GM13976 (cell line): ENCODE measurements at regions not wholly inside any gene's neighbourhood (a gene's known extent, or its start where the extent isn't known, plus 50 kb on each side); places are given as distances from the start of the nearest gene placed in this dataset.

ENCODE experiments used
- DNase-seq: peaks from one replicate; pipeline ENCODE4 v3.0.0; 2012; ENCODE audit warnings: low spot score
- in situ Hi-C: fragments of 300-500 bp; cut with MboI; formaldehyde crosslinking; loops from one replicate; pipeline ENCODE4 v1.12.0; 2022; ENCODE audit warnings: low sequenced_read_pairs, mixed read lengths, inconsistent platforms; ENCODE audit not compliant: unreplicated experiment
- TF ChIP-seq, protein P1 (sequence below): IDR thresholded peaks from 2 replicates; pipeline ENCODE4 v1.5.1; 2012; ENCODE audit warnings: borderline replicate concordance, mild to moderate bottlenecking; ENCODE audit not compliant: insufficient read depth; ENCODE audit errors: extremely low read depth, missing control alignments, control extremely low read depth

DNA sequence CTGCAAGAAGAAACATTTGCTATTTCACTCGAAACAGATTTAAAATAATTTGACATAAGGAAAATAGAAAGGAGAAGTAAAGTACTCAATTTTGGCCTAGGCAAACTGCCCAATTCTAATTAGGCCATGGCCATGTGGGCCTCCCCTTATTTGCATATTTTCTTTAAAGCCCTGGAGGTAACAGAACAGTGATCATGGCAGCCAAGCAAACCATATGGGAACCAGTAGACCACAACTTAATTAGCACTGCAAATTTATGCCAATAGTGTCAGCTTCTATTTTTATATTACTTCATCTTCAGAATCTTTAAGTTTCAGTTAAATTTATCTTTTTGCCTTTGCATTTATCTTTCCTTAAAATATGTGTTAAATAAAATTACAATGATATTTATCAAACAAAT is 63.3 kb upstream of the THSD7A start:
- no peak for DNase-seq
- TF ChIP-seq, protein P1, sequence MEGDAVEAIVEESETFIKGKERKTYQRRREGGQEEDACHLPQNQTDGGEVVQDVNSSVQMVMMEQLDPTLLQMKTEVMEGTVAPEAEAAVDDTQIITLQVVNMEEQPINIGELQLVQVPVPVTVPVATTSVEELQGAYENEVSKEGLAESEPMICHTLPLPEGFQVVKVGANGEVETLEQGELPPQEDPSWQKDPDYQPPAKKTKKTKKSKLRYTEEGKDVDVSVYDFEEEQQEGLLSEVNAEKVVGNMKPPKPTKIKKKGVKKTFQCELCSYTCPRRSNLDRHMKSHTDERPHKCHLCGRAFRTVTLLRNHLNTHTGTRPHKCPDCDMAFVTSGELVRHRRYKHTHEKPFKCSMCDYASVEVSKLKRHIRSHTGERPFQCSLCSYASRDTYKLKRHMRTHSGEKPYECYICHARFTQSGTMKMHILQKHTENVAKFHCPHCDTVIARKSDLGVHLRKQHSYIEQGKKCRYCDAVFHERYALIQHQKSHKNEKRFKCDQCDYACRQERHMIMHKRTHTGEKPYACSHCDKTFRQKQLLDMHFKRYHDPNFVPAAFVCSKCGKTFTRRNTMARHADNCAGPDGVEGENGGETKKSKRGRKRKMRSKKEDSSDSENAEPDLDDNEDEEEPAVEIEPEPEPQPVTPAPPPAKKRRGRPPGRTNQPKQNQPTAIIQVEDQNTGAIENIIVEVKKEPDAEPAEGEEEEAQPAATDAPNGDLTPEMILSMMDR = no peak
- in situ Hi-C loops = no loop called here

- TF ChIP-seq, protein P1 = no peak
- DNase-seq = no peak
- in situ Hi-C loops = no loop called here
These were observed 64.7 kb upstream of the THSD7A start for GRCh38 chr7:11896663-11897062.

- DNase-seq = no peak
- TF ChIP-seq, protein P1 = no peak
- in situ Hi-C loops = no loop called here
These were observed 67.2 kb upstream of the THSD7A start for GRCh38 chr7:11899247-11899646.

GRCh38 chr7:11910253-11910652 is 78.3 kb upstream of the THSD7A start:
- in situ Hi-C loops = no loop called here
- no peak for DNase-seq
- TF ChIP-seq, protein P1 = no peak

GRCh38 chr7:11911900-11912299 is 79.9 kb upstream of the THSD7A start:
- no peak for DNase-seq
- in situ Hi-C loops = no loop called here

DNA sequence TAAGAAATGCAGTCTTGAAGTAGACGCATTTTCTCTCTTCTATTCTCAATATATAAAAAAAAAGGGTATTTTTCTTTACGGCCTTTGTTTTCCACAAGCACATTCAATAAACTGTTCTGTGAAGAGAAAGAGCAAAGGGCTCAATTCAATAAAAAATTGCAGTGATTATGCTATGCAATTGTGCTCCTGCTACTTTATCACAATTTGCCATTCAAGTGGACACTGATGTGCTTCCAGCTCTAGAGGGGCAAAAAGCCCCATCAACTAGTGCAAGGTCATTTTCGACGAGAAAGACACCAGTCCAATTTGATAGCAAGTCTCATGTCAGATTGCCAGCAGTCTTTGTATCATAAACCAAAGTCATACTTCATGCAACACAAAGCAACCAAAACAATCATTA is 82.6 kb upstream of the THSD7A start:
- DNase-seq = no peak
- in situ Hi-C loops = no loop called here
- TF ChIP-seq, protein P1 = no peak

More at GRCh38 chr7:11911900-11912299, 79.9 kb upstream of the THSD7A start:
- TF ChIP-seq, protein P1 = no peak
